RWPE2 (cell line): ENCODE measurements at regions not wholly inside any gene's neighbourhood (a gene's known extent, or its start where the extent isn't known, plus 50 kb on each side); places are given as distances from the start of the nearest gene placed in this dataset.

Experiments
- ATAC-seq: fragments of 200-7000 bp; cut with Tn5 transposase; 3 replicates; pipeline ENCODE4 v1.9.1; 2021; ENCODE audit warnings: low read depth
- DNase-seq: peaks from one replicate; pipeline ENCODE4 v3.0.0-alpha.2; 2020; ENCODE audit warnings: low spot score
- H3K27ac ChIP-seq: fragments of 450-650 bp; 2 replicates; pipeline ENCODE4 v1.5.1; 2017; ENCODE audit warnings: mild to moderate bottlenecking; ENCODE audit not compliant: poor library complexity, severe bottlenecking
- H3K27me3 ChIP-seq: fragments of 250-450 bp; sonication (Bioruptor Pico); 2 replicates; pipeline ENCODE4 v1.5.1; 2021; ENCODE audit warnings: mild to moderate bottlenecking, moderate library complexity; ENCODE audit not compliant: insufficient read depth, poor library complexity, severe bottlenecking
- H3K36me3 ChIP-seq: fragments of 250-450 bp; sonication (Bioruptor Pico); 2 replicates; pipeline ENCODE4 v1.5.1; 2020; ENCODE audit warnings: low read depth, mild to moderate bottlenecking, moderate library complexity
- H3K4me1 ChIP-seq: fragments of 250-450 bp; sonication (Bioruptor Pico); 2 replicates; pipeline ENCODE4 v1.5.1; 2021; ENCODE audit warnings: mild to moderate bottlenecking, moderate library complexity; ENCODE audit not compliant: insufficient read depth, poor library complexity, severe bottlenecking
- H3K4me3 ChIP-seq: fragments of 250-450 bp; sonication (Bioruptor Pico); 2 replicates; pipeline ENCODE4 v1.5.1; 2021; ENCODE audit warnings: mild to moderate bottlenecking, moderate library complexity; ENCODE audit not compliant: severe bottlenecking
- H3K9me3 ChIP-seq: fragments of 250-450 bp; sonication (Bioruptor Pico); 2 replicates; pipeline ENCODE4 v1.5.1; 2021; ENCODE audit warnings: mild to moderate bottlenecking, moderate library complexity; ENCODE audit not compliant: severe bottlenecking
- TF ChIP-seq, protein P1 (sequence below): fragments of 450-650 bp; IDR thresholded peaks from one replicate; pipeline ENCODE4 v1.5.1; 2017; ENCODE audit warnings: mild to moderate bottlenecking, moderate library complexity; ENCODE audit not compliant: poor library complexity, severe bottlenecking

DNA sequence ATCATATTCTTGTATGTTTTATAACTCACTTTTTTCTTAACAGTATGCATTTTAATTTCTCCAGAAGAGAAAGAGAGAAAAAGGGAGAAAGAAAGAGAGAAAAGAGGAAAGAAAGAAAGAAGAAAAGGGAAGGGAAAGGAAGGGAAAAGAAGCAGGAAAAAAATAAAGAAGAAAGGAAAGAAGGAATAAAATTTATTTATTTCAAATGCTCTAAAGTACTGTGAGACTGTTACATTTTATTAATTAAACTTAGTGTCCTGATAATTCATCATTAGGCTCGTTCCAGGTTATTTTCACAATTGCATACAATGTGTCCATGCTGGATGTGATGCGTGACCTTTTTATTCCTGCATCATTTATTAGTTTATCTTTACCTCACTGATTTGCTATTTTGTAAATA, 1023.4 kb upstream of the KLHL29 start:
- TF ChIP-seq, protein P1, sequence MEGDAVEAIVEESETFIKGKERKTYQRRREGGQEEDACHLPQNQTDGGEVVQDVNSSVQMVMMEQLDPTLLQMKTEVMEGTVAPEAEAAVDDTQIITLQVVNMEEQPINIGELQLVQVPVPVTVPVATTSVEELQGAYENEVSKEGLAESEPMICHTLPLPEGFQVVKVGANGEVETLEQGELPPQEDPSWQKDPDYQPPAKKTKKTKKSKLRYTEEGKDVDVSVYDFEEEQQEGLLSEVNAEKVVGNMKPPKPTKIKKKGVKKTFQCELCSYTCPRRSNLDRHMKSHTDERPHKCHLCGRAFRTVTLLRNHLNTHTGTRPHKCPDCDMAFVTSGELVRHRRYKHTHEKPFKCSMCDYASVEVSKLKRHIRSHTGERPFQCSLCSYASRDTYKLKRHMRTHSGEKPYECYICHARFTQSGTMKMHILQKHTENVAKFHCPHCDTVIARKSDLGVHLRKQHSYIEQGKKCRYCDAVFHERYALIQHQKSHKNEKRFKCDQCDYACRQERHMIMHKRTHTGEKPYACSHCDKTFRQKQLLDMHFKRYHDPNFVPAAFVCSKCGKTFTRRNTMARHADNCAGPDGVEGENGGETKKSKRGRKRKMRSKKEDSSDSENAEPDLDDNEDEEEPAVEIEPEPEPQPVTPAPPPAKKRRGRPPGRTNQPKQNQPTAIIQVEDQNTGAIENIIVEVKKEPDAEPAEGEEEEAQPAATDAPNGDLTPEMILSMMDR = no peak

DNA sequence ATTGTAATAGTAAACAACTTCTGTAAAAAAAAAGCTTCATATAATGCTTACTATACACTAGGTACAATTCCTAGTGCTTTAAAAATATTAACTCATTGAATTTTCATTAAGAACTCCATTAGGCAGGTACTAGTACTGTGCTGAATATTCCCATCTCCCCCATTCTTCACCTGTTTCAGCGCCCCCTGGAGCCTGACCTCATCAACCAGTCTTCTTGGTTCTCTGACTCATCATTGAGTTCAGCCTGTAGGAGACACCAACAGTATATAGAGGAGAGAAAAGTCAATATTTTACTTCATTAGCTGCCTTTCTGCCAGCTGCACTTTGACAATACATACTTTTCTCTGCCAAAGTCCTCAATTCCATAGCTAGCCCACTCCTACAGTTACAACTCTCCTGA, 1009.9 kb upstream of the KLHL29 start:
- TF ChIP-seq, protein P1 = no peak
- Histone ChIP-seq H3K27ac (no peak overlapping the region), H3K4me3 (no peak overlapping the region), H3K36me3 (no peaks in the 10 kb centered on the region), H3K27me3 (no peaks in the 10 kb centered on the region), H3K4me1 (no peaks in the 10 kb centered on the region), H3K9me3 (no peaks in the 10 kb centered on the region)
- DNase-seq = no peak
- no peak for ATAC-seq

More for the DNA sequence above, 1023.4 kb upstream of the KLHL29 start:
- DNase-seq (no peak), ATAC-seq (no peak)
- H3K27ac ChIP-seq = no peak overlapping the region
- no peaks in the 10 kb centered on the region for H3K4me1 ChIP-seq
- no peak overlapping the region for H3K4me3 ChIP-seq
- H3K9me3 ChIP-seq = no peaks in the 10 kb centered on the region
- H3K27me3 ChIP-seq = no peaks in the 10 kb centered on the region
- H3K36me3 ChIP-seq = no peaks in the 10 kb centered on the region

DNA sequence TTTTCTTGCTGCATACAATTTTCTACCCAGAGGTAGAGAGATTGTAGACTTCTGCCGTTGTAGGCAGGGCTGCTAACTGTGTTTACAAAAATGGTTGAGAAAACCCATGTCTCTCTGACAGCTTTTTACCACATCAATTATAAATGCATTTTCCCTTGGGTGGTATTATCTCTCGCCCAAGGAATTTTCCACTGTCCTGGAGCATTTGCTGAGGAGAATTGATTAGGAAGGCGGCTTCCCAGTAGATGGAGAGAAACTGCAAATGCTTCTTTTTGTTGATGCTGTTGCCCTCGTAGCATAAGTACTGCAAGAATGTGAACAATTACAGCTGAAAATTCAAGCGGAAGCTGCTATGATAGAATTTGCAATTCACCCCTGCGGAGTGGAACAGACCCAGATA, 1007.7 kb upstream of the KLHL29 start:
- no peak for DNase-seq
- Histone ChIP-seq H3K4me3 (no peak overlapping the region), H3K4me1 (no peaks in the 10 kb centered on the region), H3K36me3 (no peaks in the 10 kb centered on the region), H3K27ac (no peak overlapping the region), H3K27me3 (no peaks in the 10 kb centered on the region), H3K9me3 (no peaks in the 10 kb centered on the region)
- no peak for ATAC-seq
- TF ChIP-seq, protein P1 = no peak

DNA sequence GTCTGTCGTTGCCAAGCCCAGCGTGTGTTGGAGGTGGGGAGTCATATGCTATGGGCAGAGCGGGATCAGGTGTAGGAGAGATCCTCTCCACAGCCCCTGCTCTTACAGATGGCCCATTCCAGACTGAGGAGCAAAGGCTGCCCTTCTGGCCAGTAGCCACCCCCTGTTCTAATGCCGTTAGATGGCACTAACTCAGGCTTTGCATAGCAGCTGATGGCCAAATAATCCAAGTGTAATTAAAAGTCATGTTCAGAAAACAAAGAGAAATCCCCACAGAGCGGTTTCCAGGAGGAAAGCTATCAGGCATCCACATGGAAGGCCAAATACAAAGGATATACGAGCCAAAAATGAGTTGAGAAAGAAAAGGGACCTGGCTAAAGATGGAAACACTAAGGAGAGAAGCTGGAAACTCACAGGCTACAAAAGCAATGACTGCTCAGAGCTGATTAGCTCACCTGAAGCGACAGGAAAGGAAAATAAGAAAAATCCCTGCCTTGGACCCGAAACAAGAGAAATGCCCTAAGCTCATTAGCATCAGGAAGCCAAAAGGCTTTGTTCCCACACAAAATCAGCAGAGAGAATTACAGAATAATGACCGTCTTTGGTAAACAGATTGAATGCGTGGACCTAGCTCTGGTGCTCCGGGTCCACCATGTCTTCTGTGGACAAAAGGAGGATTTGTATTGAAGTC, 1002.4 kb upstream of the KLHL29 start:
- H3K27ac ChIP-seq = no peak overlapping the region
- no peaks in the 10 kb centered on the region for H3K36me3 ChIP-seq
- H3K9me3 ChIP-seq = no peaks in the 10 kb centered on the region
- DNase-seq (no peak), ATAC-seq (no peak)
- TF ChIP-seq, protein P1 = no peak
- no peaks in the 10 kb centered on the region for H3K4me1 ChIP-seq
- H3K27me3 ChIP-seq = no peaks in the 10 kb centered on the region
- no peak overlapping the region for H3K4me3 ChIP-seq

DNA sequence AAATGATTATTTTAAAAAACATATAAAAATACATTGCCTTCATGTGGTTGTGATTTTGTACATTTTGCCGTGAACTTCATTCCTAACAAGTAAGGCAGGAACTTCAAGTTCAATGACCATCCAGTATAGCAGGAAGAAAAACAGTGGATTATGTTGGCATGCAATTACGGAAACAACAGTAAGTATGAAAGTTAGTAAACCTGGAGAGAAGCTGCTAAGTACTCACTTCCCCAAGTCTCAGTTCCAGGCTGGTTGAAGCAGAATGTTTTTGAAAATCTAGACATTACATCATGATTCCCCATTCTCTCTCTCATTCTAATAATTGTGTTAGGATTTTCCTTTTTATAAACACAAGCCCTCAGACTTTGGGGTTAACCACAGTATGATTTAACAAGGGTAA, 987.1 kb upstream of the KLHL29 start:
- no peaks in the 10 kb centered on the region for H3K36me3 ChIP-seq
- no peaks in the 10 kb centered on the region for H3K9me3 ChIP-seq
- H3K27ac ChIP-seq = no peak overlapping the region
- H3K4me3 ChIP-seq = no peak overlapping the region
- DNase-seq (no peak), ATAC-seq (no peak)
- H3K27me3 ChIP-seq = no peaks in the 10 kb centered on the region
- TF ChIP-seq, protein P1 = no peak
- no peaks in the 10 kb centered on the region for H3K4me1 ChIP-seq
